ENCODE measurements at regions not wholly inside any gene's neighbourhood (a gene's known extent, or its start where the extent isn't known, plus 50 kb on each side); places are given as distances from the start of the nearest gene placed in this dataset.

DNA sequence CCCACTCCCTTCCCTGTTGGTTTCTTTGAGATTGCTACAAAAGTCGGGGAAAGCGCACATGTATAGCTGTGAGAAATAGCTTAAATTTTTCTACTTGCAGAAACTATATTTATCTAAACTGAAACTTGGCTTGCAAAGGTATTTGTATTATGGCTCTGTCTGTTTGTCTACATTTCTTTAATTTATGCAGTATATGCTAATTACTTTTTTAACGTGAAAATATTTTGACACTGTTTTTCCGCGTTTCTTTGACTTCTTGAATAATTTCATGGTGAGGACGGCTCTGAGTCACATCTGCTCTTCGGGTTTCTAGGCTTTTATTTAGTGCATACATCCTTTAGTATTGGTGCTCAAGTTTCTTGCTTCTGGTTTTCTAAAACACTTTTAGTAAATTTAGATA, 182.1 kb upstream of the ZRANB2 start:
- TF ChIP-seq, protein P1, sequence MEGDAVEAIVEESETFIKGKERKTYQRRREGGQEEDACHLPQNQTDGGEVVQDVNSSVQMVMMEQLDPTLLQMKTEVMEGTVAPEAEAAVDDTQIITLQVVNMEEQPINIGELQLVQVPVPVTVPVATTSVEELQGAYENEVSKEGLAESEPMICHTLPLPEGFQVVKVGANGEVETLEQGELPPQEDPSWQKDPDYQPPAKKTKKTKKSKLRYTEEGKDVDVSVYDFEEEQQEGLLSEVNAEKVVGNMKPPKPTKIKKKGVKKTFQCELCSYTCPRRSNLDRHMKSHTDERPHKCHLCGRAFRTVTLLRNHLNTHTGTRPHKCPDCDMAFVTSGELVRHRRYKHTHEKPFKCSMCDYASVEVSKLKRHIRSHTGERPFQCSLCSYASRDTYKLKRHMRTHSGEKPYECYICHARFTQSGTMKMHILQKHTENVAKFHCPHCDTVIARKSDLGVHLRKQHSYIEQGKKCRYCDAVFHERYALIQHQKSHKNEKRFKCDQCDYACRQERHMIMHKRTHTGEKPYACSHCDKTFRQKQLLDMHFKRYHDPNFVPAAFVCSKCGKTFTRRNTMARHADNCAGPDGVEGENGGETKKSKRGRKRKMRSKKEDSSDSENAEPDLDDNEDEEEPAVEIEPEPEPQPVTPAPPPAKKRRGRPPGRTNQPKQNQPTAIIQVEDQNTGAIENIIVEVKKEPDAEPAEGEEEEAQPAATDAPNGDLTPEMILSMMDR (conservative IDR thresholded peaks at IDR 0.05): no peak
- no peak for TF ChIP-seq EZH2 (IDR thresholded peaks at IDR 0.05; ENCODE audit: low read depth)

Measured in PC-9 (cell line).